Inflammatory macrophage treated with lipopolysaccharide for 1 hour (primary cell): ENCODE measurements at regions not wholly inside any gene's neighbourhood (a gene's known extent, or its start where the extent isn't known, plus 50 kb on each side); places are given as distances from the start of the nearest gene placed in this dataset.

Source experiments
- DNase-seq, 2 donors: peaks; one replicate each; pipeline ENCODE4 v3.0.0-alpha.2; 2020 to 2022

DNA sequence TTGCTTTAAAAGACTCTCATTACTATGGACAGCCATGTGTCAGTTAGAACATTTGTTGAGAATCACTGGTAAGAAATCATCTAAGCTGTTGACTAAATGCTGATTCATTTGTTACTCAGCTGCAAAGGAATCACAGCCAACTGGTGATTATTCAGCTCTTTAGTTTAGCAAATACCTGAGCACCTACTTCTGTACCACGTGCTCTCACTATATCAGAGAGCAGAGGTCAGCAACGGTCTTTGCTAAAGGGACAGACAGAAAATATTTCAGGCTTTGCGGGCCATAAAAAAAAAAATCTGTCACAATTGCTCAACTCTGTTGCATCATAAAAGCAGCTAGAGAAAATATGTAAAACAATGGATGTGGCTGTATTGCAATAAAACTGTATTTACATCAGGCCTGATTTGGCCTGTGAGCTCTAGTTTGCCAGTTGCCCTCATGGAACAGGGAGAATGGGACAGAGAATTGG is 377.6 kb downstream of the DNAH5 start:
- DNase-seq = peak in 1 of 2 donors; percentile 6

DNA sequence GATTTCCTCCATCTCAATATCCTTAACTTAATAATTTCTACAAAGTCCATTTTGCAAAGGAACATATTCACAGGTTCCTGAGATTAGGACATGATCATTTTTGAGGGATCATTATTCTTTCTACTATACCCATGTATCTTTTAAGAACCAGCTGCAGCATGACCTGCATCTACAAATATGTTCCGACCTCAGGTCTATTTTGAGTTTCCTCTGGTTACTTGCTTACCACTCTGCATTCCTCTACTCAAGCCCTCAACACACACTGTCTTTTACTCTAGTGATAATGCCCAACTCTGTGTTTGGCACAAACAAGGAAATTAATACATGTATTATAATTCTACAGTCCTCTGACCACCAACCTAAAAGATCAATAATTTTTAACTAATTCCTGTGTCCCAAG is 386.1 kb downstream of the DNAH5 start:
- DNase-seq = no peak

DNA sequence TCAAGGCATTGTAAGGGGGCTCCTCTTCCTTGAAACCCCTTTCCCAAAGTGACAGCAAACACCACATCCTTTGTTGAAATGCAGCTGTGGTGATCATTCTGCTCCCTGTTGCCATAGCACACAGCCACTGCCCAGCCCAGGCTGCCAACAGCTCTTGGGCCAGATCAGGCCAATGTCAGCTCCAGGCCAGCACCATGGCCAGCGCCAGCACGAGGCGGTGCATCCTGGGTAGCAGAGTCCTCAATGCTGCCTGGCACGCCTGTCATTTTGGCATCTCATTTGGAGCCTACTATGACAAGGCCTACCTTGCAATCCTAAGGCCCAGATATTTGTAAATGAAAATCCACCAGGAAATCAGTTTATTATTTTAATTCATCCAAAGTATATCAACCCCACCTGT is 390.6 kb downstream of the DNAH5 start:
- no peak for DNase-seq

DNA sequence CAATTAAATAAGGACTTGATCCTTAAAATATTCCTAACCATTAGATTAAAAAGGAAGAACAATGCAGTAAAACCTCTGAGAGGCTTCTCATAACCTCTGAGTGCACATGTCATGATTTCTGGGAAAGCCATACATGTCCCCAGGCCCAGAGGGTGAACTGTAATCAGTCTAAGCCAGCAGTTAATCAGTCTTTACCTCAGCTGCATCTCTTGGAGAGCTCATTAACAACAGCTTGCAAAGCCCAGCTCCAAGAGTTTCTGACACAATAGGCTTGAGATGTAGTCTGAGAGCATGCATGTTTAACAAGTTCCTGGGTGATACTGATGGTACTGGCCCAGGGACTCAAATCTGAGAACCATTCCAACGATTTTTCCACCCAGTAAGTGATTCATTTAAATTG is 392.1 kb downstream of the DNAH5 start:
- no peak for DNase-seq

DNA sequence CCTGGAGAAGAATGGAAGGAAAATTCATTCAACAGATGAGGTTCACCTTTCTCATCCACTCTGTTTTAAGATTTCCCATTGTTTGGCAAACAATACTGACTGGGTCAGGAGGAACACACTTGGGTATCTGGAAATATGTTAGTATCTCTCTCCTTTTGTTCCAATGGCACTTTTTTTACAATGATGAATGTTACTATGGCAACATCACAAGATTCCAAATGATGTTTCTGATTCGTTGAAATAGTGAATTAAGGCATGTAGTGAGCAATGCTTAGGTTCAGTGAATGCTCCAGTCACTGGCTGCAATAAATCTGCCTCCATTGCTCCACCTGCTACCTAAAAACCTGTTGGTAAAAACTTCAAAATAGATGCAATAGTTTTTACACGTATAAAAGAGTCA is 392.8 kb downstream of the DNAH5 start:
- no peak for DNase-seq

DNA sequence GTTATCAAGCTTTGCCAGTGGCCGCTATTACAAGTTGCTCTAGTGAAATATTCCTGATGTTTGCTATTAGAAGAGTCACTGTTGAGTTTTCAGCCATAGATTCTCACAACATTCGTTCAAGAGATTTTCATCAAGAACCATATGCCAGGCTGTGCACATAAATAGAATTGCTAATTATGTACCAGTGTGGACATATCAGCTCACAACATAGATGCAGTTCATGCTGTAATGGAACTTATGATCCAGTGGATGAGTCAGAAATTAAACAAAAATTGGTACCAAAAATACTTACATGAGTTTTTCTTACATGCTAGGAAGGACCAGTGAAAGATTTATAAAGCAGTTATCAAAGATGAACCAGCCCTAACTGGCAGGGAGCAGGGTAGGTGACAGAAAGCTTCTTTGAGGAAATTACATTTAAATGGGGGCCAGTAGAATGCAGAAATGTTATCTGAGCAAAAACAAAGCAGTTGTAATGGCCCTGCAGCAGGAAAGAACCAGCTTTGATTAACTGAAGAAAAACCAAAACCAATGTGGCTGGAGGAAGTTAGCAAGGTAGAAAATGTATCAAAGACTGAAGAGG is 404.2 kb downstream of the DNAH5 start:
- DNase-seq = no peak

DNA sequence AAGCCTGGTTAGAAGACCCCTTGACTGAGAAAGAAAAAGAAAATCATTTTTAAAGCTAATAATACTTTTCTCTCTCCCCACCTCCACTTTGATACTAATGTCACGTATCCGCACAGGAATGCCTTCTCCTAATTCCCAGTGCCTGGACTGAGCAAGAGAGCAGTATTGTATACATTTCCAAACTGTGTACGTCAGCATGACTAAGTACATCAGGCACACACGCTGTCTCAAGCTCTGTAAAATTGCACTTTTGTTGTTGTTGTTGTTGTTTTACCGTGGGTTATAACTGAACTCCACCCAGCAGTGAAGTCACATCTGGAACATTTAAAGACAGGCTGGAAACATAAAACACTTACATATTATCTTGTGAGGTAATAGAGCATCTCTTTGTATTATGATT is 407.6 kb downstream of the DNAH5 start:
- DNase-seq = no peak

DNA sequence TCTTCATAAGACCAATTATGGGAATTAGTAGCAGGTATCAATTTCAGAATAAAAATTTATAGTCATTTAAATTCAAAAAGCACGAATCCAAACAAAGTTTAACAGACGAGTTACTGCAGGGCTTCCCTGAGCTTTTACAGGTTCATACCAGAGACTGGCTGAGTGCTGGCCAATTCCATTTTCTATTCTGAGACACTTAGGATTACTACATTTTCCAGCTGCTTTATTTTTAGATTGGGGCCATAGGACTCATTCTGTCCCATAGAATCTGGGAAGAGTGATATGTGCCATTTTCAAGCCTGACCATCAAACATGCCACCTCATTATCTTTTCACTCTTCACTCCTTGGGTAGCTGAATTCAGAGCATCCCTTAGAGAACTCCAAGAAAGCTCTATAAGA is 410.7 kb downstream of the DNAH5 start:
- DNase-seq = no peak

DNA sequence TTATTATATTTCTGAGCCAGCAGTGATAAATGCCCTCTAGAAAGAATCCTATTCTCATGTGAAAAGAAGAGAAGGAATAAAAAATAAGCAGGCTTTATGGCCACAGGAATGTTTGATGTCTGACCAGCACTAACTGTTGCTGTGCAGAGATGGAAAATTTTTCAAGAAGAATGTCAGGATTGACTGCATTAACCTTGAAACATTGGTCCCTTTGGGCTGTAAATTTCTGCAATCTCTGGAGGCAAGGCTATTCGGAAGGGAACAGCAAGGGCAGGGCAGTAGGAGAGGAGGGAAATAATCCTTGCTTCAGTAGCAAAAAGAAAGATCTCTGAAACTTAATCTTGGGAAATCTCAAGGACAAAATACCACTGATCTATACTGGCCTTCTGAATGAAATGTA is 415.2 kb downstream of the DNAH5 start:
- no peak for DNase-seq

DNA sequence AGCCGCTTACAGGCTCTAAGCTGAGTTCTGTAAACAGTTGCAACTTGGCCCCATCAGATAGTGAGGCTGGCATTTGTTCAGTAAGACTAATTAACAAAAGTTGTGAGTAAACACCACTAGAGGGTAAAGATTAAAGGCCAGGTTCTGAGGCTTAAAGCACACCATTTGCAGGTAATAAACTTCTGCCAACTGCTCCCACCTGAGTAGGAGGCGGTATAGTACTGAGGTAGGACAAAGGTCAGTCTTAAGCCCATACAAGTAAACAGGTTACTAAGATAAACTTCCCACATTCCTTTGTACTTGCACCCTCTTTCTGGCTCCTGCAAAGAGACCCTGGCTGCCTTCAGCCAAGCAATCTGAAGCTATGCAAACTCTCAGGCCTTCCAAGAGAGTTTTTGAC is 419.6 kb downstream of the DNAH5 start:
- DNase-seq = no peak

DNA sequence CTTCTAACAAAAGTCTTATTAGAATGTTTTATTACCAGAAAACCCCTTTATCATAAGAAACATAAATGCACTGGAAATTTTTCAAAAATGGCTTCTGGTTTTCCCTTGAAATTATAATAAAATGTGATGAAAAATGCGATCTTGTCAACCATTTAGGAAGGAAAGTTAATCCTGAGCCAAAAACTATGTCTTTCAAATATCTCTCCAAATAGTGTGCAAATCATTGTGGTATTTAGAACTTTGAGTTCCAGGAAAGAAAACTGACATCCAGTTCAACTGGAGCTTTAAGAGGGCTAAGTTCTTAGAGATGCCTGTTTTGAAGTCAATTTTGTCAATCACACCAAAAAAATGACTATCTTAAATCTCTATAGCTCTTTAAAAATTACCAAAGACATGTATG is 425.4 kb downstream of the DNAH5 start:
- DNase-seq = no peak

DNA sequence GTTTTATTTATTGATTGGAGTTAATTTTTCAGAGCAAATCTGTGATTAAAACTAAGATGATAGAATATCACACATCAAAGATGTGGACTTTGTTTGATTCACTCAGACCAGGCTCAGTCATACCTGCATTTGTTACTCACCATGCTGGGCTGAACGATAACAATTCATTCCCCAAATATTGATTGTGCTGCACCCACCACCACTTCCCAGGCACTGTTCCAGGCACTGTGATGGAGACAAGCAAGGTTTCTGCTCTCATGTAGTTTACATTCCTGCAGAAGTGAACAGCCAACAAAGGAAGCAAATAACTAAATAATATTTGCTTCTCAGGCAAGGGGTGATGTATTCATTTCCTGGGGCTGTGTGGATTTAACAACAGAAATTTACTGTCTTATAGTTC is 428.3 kb downstream of the DNAH5 start:
- no peak for DNase-seq

DNA sequence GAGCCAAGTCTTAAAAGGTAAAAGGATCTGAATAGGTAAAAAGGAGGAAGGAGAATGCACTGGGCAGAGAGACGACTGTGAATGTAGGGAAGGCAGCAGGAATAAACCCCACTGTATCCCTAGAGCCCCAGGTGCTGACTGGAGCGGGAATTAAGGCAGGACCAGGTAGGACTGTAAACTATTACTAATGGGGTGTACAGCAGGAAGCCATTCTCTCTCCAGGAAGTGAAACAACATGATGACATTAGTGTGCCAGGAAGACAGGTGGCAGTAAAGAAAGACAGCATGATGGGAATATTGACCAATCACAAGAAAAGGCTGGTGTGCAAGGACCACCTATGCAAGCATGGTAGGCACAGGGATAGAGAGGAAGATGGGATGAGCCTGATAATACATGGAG is 433.0 kb downstream of the DNAH5 start:
- no peak for DNase-seq

DNA sequence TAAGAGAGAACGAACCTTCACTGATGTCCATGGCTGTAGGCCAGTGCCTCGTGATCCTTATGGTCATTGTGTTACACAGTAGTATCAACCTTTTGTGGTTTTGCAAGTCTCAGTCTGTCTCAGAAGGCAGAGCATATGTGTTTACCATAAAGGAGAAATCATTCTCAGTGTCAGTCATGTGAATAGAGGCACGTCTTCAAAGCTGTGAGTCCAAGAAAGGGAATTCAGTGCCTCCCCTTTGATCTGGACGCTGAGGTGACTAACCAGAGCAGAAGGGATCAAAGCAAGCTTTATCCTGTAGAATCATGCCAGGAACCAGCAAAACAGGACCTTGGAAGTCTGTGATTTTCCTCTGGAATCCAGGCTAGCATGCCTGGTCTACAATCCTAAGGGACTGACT is 433.9 kb downstream of the DNAH5 start:
- DNase-seq = no peak

DNA sequence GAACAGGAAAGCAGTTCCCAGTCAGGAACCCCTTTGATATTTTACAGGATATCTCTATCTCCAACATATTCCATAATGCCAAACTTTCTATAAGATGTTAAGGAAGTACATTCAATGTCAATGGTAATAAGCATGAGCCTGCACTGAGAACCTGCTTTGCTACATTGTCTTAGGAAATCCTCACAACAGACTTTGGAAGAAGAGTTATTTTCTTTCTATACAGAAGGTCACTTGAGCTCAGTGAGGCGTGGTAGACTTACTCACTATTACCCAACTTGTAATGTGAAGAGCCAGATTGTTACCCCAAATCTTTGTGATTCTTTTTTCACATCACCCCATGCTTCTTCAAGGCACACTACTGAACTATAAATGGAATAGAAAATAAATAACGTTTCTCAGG is 435.9 kb downstream of the DNAH5 start:
- no peak for DNase-seq

DNA sequence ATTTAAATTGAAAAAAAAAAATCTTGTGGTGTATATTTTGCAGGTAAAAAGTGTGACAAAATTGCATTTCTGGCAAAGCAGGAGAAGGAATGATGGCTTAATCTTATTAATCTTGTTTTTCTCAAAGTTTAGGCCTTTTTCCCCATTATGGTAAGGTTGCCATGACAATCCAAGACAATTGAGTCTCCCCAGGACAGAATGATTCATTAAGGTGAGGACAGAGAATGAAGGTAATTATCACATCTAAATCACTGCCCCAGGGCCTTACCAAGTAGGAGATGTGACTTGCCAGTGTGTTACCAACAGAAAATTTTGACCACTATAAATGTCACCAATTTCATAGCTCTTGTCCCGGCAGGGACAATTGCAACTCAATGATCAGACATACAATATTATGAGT is 439.2 kb downstream of the DNAH5 start:
- DNase-seq = no peak

DNA sequence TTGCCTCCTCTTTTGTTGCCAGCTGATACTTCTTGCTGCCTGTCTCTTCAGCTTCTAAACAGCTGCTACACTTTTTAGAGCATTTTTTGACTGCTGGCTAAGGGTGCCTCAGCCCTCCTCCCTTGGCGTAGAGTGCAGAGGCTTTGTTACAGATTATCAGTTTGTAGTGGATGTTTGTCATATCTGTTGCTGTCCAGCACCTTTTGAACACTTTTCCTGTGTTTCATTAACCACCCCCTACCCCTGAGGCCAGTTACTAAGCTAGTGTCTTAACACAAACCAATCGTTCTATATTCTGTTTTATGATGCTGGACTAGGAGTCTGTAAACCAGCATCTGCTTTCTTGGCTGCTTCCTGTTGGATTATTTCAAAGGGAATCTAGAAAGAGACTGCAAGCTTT is 441.5 kb downstream of the DNAH5 start:
- no peak for DNase-seq

DNA sequence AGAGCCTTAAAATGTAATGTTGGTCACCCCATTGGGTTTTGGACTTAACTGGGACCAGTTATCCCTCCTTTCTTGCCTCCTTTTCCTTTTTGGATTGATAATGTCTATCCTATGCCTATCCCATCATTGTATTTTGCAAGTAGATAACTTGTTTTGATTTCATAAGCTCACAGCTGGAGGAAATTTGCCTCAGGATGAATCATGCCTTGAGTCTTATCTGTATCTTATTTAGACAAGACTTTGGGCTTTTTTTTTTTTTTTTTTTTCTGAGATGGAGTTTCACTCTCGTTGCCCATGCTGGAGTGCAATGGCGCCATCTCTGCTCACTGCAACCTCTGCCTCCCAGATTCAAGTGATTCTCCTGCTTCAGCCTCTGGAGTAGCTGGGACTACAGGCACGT is 443.3 kb downstream of the DNAH5 start:
- no peak for DNase-seq

DNA sequence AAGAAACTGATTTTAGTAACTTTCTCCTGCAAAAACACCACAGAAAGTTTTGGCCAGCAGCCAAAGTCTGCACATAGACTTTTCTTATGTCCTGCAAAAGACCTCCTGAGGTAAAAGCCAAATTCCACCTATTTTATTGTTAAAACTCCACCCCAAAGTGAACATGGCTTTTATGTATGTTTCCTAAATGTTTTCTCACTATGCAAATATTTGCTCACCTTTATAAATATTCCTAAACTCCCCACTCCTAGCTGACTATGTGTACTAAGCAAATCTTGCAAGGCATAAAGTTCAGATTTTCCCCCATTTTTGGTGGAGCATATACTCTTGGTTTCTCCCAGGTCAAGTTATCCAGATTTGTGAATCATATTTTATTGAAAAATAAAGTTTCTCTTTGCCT is 446.2 kb downstream of the DNAH5 start:
- DNase-seq = no peak

DNA sequence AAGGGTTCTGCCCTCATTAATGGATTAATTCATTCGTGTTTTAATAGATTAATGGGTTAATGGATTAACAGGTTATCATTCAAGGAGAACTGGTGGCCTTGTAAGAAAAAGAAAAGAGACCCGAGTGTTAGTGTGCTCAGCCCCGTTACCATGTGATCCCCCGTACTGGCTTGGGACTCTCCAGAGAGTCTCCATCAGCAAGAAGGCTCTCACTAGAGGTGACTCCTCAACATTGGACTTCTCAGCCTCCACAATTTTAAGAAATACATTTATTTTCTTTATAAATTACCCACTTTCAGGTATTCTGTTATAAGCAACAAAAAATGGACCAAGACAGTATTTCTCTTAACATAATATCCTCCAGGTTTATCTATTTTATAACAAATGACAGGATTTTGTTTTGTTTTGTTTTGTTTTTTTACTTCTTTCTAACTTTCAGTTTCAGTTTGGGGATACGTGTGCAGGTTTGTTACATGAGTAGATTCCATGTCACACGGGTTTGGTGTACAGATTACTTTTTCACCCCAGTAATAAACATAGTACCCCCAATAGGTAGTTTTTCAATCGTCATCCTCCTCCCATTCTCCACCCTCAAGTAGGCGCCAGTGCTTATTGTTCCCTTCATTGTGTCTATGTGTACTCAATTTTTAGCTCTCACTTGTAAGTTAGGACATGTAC is 456.1 kb downstream of the DNAH5 start:
- DNase-seq = no peak

DNA sequence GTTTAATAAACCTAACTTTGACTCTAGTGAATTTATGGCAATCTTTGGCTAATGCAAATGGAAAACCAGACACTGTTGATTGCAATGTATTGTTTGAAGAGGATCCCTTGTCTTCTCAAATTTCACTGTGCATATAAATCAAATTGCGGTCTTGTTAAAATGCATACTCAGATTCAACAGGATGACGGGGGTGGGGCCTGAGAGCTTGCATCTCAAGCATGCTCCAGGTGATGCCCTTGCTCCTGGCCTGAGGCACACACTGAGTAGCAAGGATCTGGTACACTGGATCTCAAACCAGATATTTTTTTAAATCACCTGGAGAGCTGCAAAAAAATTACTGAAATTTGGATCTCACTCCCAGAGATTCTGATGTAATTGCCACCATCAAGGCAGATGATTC is 463.7 kb downstream of the DNAH5 start:
- DNase-seq = no peak

DNA sequence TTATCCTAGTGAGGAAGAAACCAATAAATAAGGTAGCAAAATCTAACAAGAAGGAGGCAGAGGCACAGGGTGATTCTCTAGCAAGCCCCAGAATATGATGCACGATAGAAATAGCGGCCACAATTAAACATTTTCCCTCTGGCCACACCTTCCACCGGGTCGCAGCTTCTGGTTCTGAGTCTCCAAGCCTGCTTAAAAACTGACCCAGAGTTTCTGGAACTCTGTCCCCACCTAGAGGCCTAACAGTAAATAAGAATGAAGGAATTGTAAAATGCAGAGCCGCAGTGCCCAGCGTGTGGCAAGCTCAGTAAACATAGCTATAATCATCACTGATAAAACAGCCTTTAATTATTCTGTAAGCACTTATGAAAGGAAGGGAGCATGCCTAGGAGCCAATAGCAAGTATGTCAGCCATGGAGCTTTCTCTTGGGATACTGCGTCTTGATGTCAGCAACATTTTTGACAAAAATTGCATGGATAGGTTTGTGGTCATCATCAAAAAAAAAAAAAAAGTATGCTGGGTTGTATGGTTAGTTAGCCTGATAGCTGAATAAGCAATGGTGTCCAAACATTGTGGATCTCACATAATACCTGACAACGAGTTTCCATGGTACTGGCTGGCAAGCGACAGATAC is 465.5 kb downstream of the DNAH5 start:
- peak; percentile 1 to 18 for DNase-seq

DNA sequence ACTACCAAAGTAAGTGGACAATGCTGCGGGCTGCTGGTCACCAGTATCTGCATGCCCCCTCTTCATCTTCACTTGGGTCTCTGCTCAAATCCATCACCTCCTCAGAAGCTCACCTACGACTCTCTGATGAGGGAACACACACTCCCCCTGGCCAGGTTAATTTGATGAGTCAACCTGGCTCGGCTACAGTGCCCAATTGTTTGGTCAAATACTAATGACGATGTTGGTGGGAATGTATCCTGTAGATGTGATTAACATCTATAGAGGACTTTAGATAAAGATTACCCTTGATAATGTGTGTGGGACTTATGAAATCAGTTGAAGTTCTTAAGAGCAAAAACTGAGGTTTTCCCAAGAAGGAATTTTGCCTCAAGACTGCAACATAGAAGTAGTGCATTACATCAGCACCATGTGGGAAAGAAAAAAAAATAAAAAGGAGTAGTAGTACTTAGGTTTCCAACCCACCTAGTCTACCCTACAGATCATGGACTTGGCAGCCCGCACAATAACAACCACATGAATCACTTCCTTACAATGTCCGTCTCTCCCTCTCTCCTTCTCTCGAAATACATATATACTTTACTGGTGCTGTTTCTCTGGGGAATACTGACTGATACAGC is 467.3 kb downstream of the DNAH5 start:
- DNase-seq = no peak

DNA sequence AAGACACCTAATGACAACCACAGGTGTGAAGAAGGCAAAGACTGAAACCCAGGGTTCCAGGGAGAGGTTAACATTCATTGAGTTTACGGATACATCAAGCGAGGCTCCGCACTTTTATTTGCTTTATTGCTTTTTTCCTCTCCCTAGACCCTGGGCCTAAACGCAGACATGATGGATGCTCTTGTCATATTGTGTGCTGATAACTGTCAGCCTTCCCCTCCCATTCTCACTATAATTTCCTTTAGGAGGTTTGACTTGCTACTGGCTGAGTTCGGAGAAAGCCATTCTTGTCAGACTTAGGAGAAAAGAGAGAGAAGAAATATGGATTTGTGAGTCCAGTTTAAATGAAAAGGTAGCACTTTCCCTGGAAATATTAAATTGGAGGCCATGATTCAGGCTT is 471.6 kb downstream of the DNAH5 start:
- DNase-seq = no peak
